ENCODE measurements at regions not wholly inside any gene's neighbourhood (a gene's known extent, or its start where the extent isn't known, plus 50 kb on each side); places are given as distances from the start of the nearest gene placed in this dataset.
"Not testable (repeated sequence)": the region's sequence is repeated elsewhere in the genome, so short reads cannot be mapped to it uniquely, and the experiment has no call there.

GRCh38 chr2:83960371-83960770, 498.7 kb downstream of the SUCLG1 start:
- no peak for DNase-seq

- no peak for DNase-seq
These were observed 499.8 kb downstream of the SUCLG1 start for GRCh38 chr2:83959266-83959665.

DNA sequence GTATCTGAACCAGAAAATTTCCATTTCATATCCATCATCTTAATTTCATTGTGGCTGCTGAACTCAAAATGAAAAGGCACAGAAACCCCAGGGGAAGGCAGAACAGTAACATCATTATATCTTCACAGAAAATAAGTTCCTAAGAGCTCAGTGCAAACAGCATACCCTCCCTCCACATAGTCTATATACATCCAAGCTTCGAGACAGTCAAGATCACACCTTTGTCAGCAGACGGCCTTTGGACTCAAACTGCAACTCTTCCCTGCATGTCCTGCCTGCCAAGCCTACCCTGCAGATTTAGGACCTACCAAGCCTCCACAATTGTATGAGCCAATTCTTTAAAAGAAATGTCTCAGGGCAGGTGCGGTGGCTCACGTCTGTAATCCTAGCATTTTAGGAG, 502.1 kb downstream of the SUCLG1 start:
- no peak for DNase-seq

DNA sequence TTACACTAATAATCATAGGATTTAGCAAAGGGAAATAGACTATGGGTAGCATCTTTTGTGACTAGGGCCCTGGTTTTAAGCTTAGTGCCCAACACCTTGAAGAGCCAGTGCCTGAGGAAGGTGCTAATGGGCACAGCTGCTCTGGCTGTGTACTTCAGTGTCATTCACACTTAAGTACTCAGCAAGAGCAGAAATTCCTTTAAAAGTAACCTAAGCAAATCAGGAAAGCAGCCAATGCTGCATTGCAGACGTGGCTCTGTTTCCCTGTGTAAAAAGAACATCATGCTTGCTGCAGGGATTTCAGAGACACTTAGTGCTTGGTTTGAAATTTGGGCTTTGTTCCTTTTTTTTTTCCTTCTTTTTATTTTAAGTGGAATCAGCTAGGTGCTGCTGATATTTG, 505.4 kb downstream of the SUCLG1 start:
- DNase-seq, result no peak

GRCh38 chr2:83951378-83951947, 507.6 kb downstream of the SUCLG1 start:
- no peak for DNase-seq

- no peak for DNase-seq
These were observed 509.7 kb downstream of the SUCLG1 start for GRCh38 chr2:83949361-83949760.

GRCh38 chr2:83944191-83944590, 514.9 kb downstream of the SUCLG1 start:
- DNase-seq, result no peak

DNA sequence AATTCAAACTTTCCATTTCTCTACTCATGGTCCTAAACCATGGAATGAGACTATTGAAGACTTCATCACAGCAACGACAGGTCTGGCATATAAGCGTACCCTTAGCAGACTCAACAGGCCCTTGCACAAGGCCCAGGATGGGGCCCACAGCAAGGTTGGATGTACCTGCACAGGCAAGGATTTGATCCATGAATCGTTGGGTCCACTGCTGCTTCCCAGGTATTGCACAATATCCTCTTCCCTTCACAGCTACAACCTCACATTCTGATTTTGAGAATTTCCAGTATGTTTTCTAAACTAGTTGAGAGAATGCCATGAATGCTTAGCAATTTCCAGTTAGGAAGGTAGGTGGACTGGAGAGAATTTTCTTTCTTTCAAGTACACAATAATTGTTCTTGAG, 515.8 kb downstream of the SUCLG1 start:
- DNase-seq, result no peak

- DNase-seq, result no peak
These were observed 517.2 kb downstream of the SUCLG1 start for GRCh38 chr2:83941886-83942285.

DNA sequence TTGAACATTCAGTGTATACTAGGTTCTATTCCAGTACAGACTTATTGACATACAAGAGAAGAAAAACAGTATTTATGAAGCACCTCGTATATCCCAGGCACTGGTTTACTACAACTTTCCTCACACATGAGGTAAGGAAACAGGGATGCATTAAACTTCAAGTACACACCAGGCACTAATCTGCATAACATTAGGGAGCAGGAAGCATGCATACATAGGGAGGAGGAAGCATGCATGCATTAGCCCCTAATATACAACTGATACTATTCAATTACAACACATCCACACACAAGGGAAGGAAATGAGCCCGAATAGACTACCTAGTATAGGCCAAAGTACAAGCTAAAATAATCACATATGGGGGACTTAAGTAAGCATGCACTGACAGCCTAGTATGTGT, 525.3 kb downstream of the SUCLG1 start:
- no peak for DNase-seq

- no peak for DNase-seq
These were observed 535.5 kb downstream of the SUCLG1 start for GRCh38 chr2:83923531-83923930.

DNA sequence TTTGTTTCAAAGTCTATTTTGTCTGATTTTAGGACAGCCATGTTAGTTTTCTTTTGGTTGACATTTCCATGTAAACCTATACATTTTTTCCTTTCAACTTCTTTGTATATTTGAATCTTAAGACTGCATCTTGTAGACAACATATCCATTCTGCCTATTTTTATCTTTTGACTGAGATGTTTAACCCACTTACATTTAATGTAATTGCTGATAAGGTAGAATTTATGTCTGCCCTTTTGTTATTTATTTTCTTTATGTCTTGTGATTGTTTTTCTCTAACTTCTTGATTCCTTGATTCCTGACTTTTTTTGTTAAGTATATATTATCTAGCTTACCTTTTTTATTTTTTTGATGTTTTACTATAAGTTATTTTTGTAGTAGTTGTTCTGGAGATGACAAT, 542.5 kb downstream of the SUCLG1 start:
- no peak for DNase-seq

- DNase-seq, result no peak
These were observed 543.7 kb downstream of the SUCLG1 start for GRCh38 chr2:83915381-83915780.

DNA sequence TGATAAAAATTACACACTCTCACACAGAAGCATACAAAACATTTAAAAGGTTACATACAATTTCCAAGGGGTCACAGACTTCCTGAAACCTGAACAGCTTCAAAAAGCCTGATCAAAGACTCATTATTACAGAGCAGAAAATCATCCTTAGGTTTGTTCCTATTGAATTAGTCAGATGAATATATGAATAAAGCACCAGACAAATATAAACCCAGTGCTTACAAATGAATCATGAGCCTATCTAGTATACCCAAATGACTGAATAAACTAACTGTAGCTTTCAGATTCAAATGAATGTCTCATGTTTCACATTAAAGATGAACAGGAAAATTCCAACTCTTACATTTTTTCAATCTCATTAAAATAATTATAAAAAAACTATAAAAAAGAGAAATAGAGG, 550.3 kb downstream of the SUCLG1 start:
- DNase-seq, result no peak

- no peak for DNase-seq
These were observed 557.8 kb downstream of the SUCLG1 start for GRCh38 chr2:83901317-83901716.

DNA sequence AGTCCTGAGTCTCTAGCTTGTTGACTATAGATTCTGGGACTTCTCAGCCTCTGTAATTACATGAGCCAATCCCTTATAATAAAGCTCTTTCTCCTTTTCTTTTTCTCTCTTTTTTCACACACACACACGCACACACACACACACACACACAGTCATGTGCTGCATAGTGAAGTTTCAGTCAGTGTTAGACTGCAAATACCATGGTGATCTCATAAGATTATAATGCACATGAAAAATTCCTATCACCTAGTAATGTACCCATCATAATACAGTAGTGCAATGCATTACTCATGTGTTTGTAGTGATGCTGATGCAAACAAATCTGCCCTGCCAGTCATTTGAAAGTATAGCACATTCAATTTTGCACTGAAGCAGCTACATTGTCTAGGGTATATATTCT, 558.2 kb downstream of the SUCLG1 start:
- DNase-seq, result no peak

GRCh38 chr2:83899271-83899670, 559.8 kb downstream of the SUCLG1 start:
- DNase-seq, result no peak

- DNase-seq, result no peak
These were observed 564.1 kb downstream of the SUCLG1 start for GRCh38 chr2:83894976-83895375.

GRCh38 chr2:83887757-83888156, 571.3 kb downstream of the SUCLG1 start:
- no peak for DNase-seq

- DNase-seq, result no peak
These were observed 580.0 kb downstream of the SUCLG1 start for GRCh38 chr2:83879127-83879526.

GRCh38 chr2:83877261-83877660, 581.8 kb downstream of the SUCLG1 start:
- not testable (repeated sequence) for DNase-seq

DNA sequence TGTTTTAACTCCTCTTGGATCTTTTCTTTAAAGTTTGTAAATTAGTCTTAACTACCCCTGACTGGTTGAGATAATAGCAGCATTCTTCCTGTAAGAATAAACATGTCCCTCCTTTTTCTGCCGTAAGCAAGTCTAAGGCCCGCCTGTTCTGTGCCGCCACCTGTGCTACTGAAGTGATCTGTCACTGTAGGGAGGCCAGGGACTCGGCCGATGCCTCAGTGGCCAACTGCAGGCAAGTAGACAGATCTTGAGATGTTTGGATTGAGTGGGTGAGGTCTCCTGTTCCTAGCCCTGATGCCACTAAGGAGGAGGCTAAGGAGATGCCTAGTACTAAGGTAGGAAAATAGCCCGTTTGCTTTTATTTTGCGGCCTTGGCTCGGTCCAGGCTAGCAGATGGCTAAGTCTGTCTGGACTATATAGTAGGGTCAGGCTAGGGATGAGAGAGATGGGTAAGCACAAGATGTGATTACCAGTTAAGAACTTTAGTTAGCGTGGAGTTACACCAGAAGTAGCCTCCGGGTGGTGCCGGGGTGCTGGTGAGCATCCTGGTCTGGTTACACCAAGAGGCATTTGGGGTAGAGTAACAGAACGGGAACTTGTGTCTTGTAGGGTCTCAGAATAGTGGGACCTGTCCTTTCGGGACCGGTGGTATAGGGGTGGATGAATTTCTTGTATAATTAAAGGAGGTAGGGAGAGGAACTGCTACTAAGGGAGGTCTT, 584.2 kb downstream of the SUCLG1 start:
- DNase-seq, result no peak

DNA sequence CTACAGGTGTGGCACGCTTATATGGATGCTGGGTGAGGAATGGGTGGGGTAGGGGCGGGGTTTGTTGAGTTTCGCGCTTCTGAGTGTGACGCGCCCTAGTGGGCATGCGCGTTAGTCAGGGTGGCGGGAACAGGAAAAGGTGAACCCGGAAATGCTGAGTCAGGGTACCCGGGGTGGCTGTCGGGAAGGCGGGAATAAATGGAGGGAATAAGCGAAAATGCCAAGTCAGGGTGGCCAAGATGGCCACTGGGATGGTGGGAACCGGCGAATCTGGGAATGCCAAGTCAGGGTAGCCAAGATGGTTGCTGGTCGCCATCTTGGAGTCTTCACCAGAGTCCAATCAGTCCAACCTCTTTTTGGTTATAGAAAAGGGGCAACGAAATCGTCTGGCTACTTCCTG, 585.0 kb downstream of the SUCLG1 start:
- no peak for DNase-seq

DNA sequence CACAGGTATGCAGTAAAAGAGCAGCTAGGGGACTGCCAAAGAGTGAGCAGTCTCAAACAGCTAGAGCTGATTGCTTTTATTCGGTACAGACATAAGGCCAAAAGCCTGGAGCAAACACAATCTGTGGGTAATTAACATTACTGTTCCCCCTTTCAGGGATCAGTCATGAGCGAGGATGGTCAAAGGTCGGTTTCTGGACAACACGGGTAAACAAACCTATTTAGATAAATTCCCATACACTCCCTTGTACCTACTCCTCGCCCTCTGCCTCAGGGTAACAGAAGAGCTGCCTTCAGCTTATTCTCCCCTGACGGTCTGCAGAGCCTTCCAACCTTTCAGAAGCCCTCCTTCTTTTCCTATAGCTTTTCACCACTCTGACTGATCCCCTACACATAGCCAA, 586.0 kb downstream of the SUCLG1 start:
- DNase-seq, result no peak

DNA sequence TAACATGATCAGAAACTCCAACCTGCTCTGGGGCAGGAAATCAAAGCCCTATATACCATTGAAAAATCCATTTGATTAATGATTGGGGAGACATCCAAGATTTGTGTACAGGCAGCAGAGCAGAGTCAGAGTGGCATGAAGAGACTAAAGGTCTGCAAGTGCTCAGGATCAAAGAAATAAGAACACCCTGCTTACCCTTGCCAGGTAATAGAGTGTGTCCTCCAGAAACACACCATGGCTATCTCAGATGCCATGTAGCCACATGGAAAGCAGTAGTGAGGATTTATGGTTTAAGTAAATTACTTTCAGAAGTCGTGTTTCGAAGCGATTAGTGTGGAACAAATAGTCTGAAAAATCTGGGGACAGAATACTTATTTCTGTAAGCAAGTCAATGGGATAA, 592.9 kb downstream of the SUCLG1 start:
- no peak for DNase-seq

Data from 8988T (cell line).